ENCODE measurements at regions not wholly inside any gene's neighbourhood (a gene's known extent, or its start where the extent isn't known, plus 50 kb on each side); places are given as distances from the start of the nearest gene placed in this dataset.

- no peak overlapping the region for H3K4me3 ChIP-seq (replicated peaks; ENCODE audit: low read depth, low read length)
- TF ChIP-seq, protein P1, sequence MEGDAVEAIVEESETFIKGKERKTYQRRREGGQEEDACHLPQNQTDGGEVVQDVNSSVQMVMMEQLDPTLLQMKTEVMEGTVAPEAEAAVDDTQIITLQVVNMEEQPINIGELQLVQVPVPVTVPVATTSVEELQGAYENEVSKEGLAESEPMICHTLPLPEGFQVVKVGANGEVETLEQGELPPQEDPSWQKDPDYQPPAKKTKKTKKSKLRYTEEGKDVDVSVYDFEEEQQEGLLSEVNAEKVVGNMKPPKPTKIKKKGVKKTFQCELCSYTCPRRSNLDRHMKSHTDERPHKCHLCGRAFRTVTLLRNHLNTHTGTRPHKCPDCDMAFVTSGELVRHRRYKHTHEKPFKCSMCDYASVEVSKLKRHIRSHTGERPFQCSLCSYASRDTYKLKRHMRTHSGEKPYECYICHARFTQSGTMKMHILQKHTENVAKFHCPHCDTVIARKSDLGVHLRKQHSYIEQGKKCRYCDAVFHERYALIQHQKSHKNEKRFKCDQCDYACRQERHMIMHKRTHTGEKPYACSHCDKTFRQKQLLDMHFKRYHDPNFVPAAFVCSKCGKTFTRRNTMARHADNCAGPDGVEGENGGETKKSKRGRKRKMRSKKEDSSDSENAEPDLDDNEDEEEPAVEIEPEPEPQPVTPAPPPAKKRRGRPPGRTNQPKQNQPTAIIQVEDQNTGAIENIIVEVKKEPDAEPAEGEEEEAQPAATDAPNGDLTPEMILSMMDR (IDR thresholded peaks at IDR 0.05; ENCODE audit: low read depth, low read length, missing control alignments) = no peak
- DNase-seq (ENCODE audit: extremely low read depth, low read depth) = peak; percentile 16
These were observed 117.5 kb upstream of the HGF start for GRCh38 chr7:81887098-81888090.

- no peak for DNase-seq (ENCODE audit: extremely low read depth, low read depth)
- TF ChIP-seq, protein P1 (IDR thresholded peaks at IDR 0.05; ENCODE audit: low read depth, low read length, missing control alignments) = no peak
- no peak overlapping the region for H3K4me3 ChIP-seq (replicated peaks; ENCODE audit: low read depth, low read length)
These were observed 116.4 kb upstream of the HGF start for GRCh38 chr7:81886211-81886764.

GRCh38 chr7:81884817-81885216 lies 115.0 kb upstream of the HGF start:
- TF ChIP-seq, protein P1 (IDR thresholded peaks at IDR 0.05; ENCODE audit: low read depth, low read length, missing control alignments) = no peak
- no peak overlapping the region for H3K4me3 ChIP-seq (replicated peaks; ENCODE audit: low read depth, low read length)
- no peak for DNase-seq (ENCODE audit: extremely low read depth, low read depth)

DNA sequence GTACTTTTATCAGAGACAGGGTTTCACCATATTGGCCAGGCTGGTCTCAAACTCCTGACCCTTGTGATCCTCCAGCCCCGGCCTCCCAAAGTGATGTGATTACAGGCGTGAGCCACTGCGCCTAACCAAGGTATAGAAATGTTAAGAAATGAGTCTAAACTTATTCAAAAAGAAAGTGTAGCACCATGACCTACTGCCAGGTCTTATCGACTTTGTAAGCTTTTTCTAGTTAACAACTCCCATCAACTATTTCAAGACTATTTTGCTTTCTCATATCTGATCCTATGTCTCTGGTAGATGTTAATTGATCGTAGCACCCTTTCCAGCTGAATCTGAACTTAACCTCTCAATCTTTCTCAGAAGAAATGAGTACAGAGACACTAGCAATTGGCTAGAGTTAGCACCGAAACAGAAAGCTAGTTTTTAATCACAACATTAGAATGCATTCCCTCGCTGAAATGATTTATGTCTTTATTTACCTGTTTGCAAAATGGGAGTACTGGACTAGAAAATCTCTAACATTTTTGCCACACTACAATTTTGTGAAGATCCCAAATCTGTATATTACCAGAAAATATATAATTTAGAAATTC lies 114.0 kb upstream of the HGF start:
- DNase-seq (ENCODE audit: extremely low read depth, low read depth) = no peak
- no peak overlapping the region for H3K4me3 ChIP-seq (replicated peaks; ENCODE audit: low read depth, low read length)
- TF ChIP-seq, protein P1 (IDR thresholded peaks at IDR 0.05; ENCODE audit: low read depth, low read length, missing control alignments) = no peak

DNA sequence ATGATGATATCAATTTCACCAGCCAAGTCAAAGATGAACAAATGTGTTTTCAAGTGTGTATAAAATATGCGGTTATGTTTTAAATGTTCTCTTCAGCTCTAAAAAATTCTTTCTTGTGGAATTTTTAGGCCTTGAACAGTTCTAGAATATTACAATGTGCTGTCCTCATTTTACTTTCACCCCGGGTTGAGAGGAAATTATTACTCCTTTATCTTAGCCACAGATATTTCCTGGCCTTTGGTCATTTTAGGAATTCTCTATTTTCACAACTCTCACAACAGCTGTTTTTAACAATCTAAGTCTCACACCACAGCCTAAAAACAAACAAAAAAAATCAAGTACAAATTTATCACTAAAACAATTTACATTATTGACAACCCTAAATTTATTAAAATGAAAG lies 112.2 kb upstream of the HGF start:
- TF ChIP-seq, protein P1 (IDR thresholded peaks at IDR 0.05; ENCODE audit: low read depth, low read length, missing control alignments) = no peak
- no peak overlapping the region for H3K4me3 ChIP-seq (replicated peaks; ENCODE audit: low read depth, low read length)
- no peak for DNase-seq (ENCODE audit: extremely low read depth, low read depth)

- DNase-seq (ENCODE audit: extremely low read depth, low read depth) = no peak
- H3K4me3 ChIP-seq (replicated peaks; ENCODE audit: low read depth, low read length) = no peak overlapping the region
- TF ChIP-seq, protein P1 (IDR thresholded peaks at IDR 0.05; ENCODE audit: low read depth, low read length, missing control alignments) = no peak
These were observed 108.0 kb upstream of the HGF start for GRCh38 chr7:81877890-81878289.
